Central memory CD8-positive, alpha-beta T cell (primary cell): ENCODE measurements at regions not wholly inside any gene's neighbourhood (a gene's known extent, or its start where the extent isn't known, plus 50 kb on each side); places are given as distances from the start of the nearest gene placed in this dataset.

Experiments used
- ATAC-seq: fragments of 150-1000 bp; cut with Tn5 transposase; replicated peaks from 2 replicates; pipeline ENCODE4 v1.10.0; 2022; ENCODE audit warnings: mild to moderate bottlenecking, moderate FRiP score, moderate number of reproducible peaks; ENCODE audit not compliant: poor library complexity, severe bottlenecking; ENCODE audit errors: extremely low read depth
- DNase-seq, 2 donors: peaks; one replicate each; pipeline ENCODE4 v3.0.0; 2021; ENCODE audit warnings: low spot score in 2 of 2
- H3K27ac Mint-ChIP-seq: one replicate; pipeline ENCODE4 v1.8.0; 2022; ENCODE audit warnings: low read depth, mild to moderate bottlenecking, moderate library complexity, mixed read lengths
- H3K27me3 Mint-ChIP-seq: one replicate; pipeline ENCODE4 v1.8.0; 2022; ENCODE audit warnings: mixed read lengths
- H3K36me3 Mint-ChIP-seq: one replicate; pipeline ENCODE4 v1.8.0; 2022; ENCODE audit warnings: mild to moderate bottlenecking, moderate library complexity, mixed read lengths; ENCODE audit not compliant: insufficient read depth
- H3K4me1 Mint-ChIP-seq: one replicate; pipeline ENCODE4 v1.8.0; 2022; ENCODE audit warnings: mixed read lengths
- H3K4me3 Mint-ChIP-seq: one replicate; pipeline ENCODE4 v1.8.0; 2022; ENCODE audit warnings: mild to moderate bottlenecking, moderate library complexity, mixed read lengths
- H3K9me3 Mint-ChIP-seq: one replicate; pipeline ENCODE4 v1.8.0; 2022; ENCODE audit warnings: mixed read lengths

GRCh38 chrX:40465735-40466551 is 114.8 kb upstream of the ATP6AP2 start:
- Mint-ChIP-seq H3K27me3 (peaks cover 6% of the 10 kb centered on the region), H3K9me3 (no peaks in the 10 kb centered on the region), H3K36me3 (no peaks in the 10 kb centered on the region), H3K4me1 (peaks cover 13% of the 10 kb centered on the region), H3K4me3 (no peak overlapping the region), H3K27ac (no peak overlapping the region)
- DNase-seq (no peak), ATAC-seq (no peak)

- DNase-seq (no peak), ATAC-seq (no peak)
- Mint-ChIP-seq H3K36me3 (peaks cover 1% of the 10 kb centered on the region), H3K27me3 (peaks cover 10% of the 10 kb centered on the region), H3K9me3 (no peaks in the 10 kb centered on the region), H3K4me1 (peaks cover 10% of the 10 kb centered on the region), H3K4me3 (no peak overlapping the region), H3K27ac (no peak overlapping the region)
Observed at GRCh38 chrX:40462795-40463194, 118.0 kb upstream of the ATP6AP2 start.

GRCh38 chrX:40460926-40461325 is 119.8 kb upstream of the ATP6AP2 start:
- DNase-seq (no peak), ATAC-seq (no peak)
- peaks cover 9% of the 10 kb centered on the region for H3K4me1 Mint-ChIP-seq
- no peaks in the 10 kb centered on the region for H3K9me3 Mint-ChIP-seq
- H3K36me3 Mint-ChIP-seq: peaks cover 3% of the 10 kb centered on the region
- H3K4me3 Mint-ChIP-seq: no peak overlapping the region
- H3K27me3 Mint-ChIP-seq: peaks cover 10% of the 10 kb centered on the region
- H3K27ac Mint-ChIP-seq: no peak overlapping the region

- DNase-seq: no peak
- H3K4me1 Mint-ChIP-seq: no peaks in the 10 kb centered on the region
- no peak overlapping the region for H3K4me3 Mint-ChIP-seq
- no peaks in the 10 kb centered on the region for H3K9me3 Mint-ChIP-seq
- no peak overlapping the region for H3K27ac Mint-ChIP-seq
- no peak for ATAC-seq
- peaks cover 10% of the 10 kb centered on the region for H3K27me3 Mint-ChIP-seq
- peaks cover 3% of the 10 kb centered on the region for H3K36me3 Mint-ChIP-seq
Observed at GRCh38 chrX:40459571-40460158, 121.1 kb upstream of the ATP6AP2 start.

GRCh38 chrX:40457406-40457805 is 123.4 kb upstream of the ATP6AP2 start:
- H3K27me3 Mint-ChIP-seq: peaks cover 18% of the 10 kb centered on the region
- ATAC-seq: no peak
- no peak for DNase-seq
- H3K4me3 Mint-ChIP-seq: no peak overlapping the region
- H3K36me3 Mint-ChIP-seq: peaks cover 3% of the 10 kb centered on the region
- H3K4me1 Mint-ChIP-seq: no peaks in the 10 kb centered on the region
- H3K9me3 Mint-ChIP-seq: no peaks in the 10 kb centered on the region
- H3K27ac Mint-ChIP-seq: no peak overlapping the region

- H3K4me1 Mint-ChIP-seq: no peaks in the 10 kb centered on the region
- H3K27ac Mint-ChIP-seq: no peak overlapping the region
- no peak for DNase-seq
Observed at GRCh38 chrX:40452031-40452430, 128.7 kb upstream of the ATP6AP2 start.

GRCh38 chrX:40449956-40450706 is 130.6 kb upstream of the ATP6AP2 start:
- H3K27me3 Mint-ChIP-seq: peaks cover 8% of the 10 kb centered on the region
- no peak overlapping the region for H3K27ac Mint-ChIP-seq
- ATAC-seq (no peak), DNase-seq (no peak)
- H3K4me3 Mint-ChIP-seq: no peak overlapping the region
- no peaks in the 10 kb centered on the region for H3K9me3 Mint-ChIP-seq
- H3K4me1 Mint-ChIP-seq: no peaks in the 10 kb centered on the region
- no peaks in the 10 kb centered on the region for H3K36me3 Mint-ChIP-seq

More at GRCh38 chrX:40452031-40452430, 128.7 kb upstream of the ATP6AP2 start:
- Mint-ChIP-seq H3K9me3 (no peaks in the 10 kb centered on the region), H3K36me3 (peaks cover 1% of the 10 kb centered on the region), H3K4me3 (no peak overlapping the region), H3K27me3 (peaks cover 8% of the 10 kb centered on the region)
- ATAC-seq: no peak

GRCh38 chrX:40449396-40449795 is 131.4 kb upstream of the ATP6AP2 start:
- H3K27me3 Mint-ChIP-seq: peaks cover 8% of the 10 kb centered on the region

GRCh38 chrX:40448793-40449192 is 132.0 kb upstream of the ATP6AP2 start:
- DNase-seq (no peak), ATAC-seq (no peak)
- no peak overlapping the region for H3K4me3 Mint-ChIP-seq
- H3K27me3 Mint-ChIP-seq: peaks cover 4% of the 10 kb centered on the region
- no peak overlapping the region for H3K27ac Mint-ChIP-seq
- no peaks in the 10 kb centered on the region for H3K4me1 Mint-ChIP-seq
- H3K9me3 Mint-ChIP-seq: no peaks in the 10 kb centered on the region
- no peaks in the 10 kb centered on the region for H3K36me3 Mint-ChIP-seq

More at GRCh38 chrX:40449396-40449795, 131.4 kb upstream of the ATP6AP2 start:
- DNase-seq (no peak), ATAC-seq (no peak)
- no peaks in the 10 kb centered on the region for H3K4me1 Mint-ChIP-seq
- no peaks in the 10 kb centered on the region for H3K36me3 Mint-ChIP-seq
- no peak overlapping the region for H3K27ac Mint-ChIP-seq
- no peaks in the 10 kb centered on the region for H3K9me3 Mint-ChIP-seq
- no peak overlapping the region for H3K4me3 Mint-ChIP-seq

GRCh38 chrX:40446921-40447320 is 133.8 kb upstream of the ATP6AP2 start:
- DNase-seq: no peak
- Mint-ChIP-seq H3K9me3 (no peaks in the 10 kb centered on the region), H3K36me3 (no peaks in the 10 kb centered on the region), H3K27ac (no peak overlapping the region), H3K27me3 (no peaks in the 10 kb centered on the region), H3K4me3 (no peak overlapping the region), H3K4me1 (no peaks in the 10 kb centered on the region)
- no peak for ATAC-seq

- no peak for DNase-seq
- Mint-ChIP-seq H3K4me1 (no peaks in the 10 kb centered on the region), H3K4me3 (no peak overlapping the region), H3K27ac (no peak overlapping the region), H3K27me3 (no peaks in the 10 kb centered on the region), H3K9me3 (no peaks in the 10 kb centered on the region), H3K36me3 (no peaks in the 10 kb centered on the region)
- no peak for ATAC-seq
Observed at GRCh38 chrX:40445691-40446090, 135.1 kb upstream of the ATP6AP2 start.

- Mint-ChIP-seq H3K4me1 (no peaks in the 10 kb centered on the region), H3K27ac (no peak overlapping the region), H3K36me3 (no peaks in the 10 kb centered on the region), H3K27me3 (no peaks in the 10 kb centered on the region), H3K4me3 (no peak overlapping the region), H3K9me3 (no peaks in the 10 kb centered on the region)
- DNase-seq (no peak), ATAC-seq (no peak)
Observed at GRCh38 chrX:40444798-40445496, 135.8 kb upstream of the ATP6AP2 start.
